HG03039 (cell line): ENCODE measurements at regions not wholly inside any gene's neighbourhood (a gene's known extent, or its start where the extent isn't known, plus 50 kb on each side); places are given as distances from the start of the nearest gene placed in this dataset.
"Not testable (repeated sequence)": the region's sequence is repeated elsewhere in the genome, so short reads cannot be mapped to it uniquely, and the experiment has no call there.

ENCODE experiments used
- ATAC-seq: cut with Tn5 transposase; IDR thresholded peaks from one replicate; pipeline ENCODE4 v1.9.1; 2021; ENCODE audit warnings: mild to moderate bottlenecking, moderate library complexity; ENCODE audit not compliant: unreplicated experiment

DNA sequence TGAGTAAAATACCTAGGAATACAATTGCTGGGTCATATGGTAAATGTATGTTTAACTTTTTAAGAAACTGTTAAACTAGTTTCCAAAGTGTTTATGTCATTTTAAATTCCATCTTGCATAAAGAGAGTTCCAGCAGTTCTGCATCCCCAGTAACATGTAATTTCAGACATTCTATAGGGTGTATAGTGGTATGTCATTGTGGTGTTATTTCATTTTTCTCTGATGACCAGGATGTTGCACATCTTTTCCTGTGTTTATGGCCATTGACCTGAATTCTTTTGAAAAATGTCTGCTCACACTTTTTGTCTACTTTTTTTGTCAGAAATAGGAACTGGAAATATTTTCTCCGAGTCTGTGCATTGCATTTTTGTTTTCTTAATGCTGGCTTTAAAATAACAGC is 128.9 kb downstream of the TMEM200A start:
- no peak for ATAC-seq

DNA sequence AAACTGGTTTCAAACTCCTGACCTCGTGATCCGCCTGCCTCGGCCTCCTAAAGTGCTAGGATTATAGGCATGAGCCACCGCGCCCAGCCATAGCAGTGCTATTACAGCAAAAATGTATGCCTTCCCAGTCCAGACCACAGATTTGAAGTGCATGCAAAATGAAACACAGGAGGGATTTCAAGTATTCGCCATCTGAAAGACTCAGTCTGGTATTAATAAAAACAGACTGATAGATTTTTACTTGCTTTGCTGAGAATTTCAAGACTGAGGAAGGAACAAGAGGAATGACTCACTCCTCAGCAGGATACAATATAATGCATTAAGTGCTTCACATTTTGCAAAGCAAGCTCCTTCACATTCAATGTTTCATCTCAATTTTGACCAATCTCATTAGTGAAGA is 134.9 kb downstream of the TMEM200A start:
- no peak for ATAC-seq

DNA sequence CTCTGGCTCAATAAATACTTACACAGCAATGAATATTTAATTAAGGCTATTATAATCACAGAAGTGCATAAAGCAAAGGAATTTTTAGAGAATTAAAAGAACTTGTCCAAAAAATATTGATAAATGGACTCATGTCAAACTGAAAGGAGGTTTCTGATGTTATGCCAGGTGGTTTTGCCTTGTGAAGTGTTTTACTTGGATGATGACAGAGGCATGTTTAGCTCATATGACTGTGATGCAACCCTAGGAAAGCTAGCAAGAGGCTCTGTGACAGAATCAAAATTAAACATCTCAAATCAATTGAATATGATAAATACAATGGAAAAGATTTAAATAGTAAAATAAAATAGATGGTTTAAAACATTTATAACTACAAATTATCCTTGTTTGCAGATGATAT is 137.3 kb downstream of the TMEM200A start:
- ATAC-seq, result no peak

DNA sequence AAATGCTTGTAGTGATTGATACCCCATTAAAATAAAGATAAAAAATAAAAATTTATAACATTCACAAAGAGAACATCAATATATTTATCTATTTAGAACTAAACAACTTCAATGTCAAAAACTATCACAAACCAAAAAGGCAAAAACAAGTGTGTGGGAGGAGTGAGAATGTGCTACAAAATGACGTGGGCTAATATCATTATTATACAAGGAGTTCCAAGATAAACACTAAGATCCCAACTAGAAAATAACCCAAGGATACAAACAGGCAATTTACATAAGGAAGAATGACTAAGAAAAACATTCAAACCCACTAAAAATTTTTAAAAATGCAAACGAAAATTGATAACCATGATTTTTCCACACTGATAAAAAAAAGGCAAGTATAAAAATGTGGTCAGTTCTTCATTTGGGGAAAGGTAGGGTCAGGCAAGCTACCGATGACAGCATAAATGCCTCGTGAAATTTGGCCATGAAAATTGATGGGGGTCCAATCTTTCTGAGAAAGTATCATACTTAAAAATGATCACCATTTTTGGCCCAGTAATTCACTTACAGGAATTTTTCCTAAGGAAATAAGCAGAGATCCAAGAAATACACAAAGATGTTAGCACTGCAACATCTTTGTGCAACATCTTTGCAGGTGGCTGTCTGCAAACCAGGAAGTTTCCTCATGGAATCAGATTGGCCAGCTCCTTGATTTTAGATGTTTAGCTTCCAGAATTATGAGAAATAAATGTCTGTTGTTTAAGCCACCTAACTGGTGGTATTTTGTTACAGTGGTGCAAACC is 140.2 kb downstream of the TMEM200A start:
- ATAC-seq, result no peak

DNA sequence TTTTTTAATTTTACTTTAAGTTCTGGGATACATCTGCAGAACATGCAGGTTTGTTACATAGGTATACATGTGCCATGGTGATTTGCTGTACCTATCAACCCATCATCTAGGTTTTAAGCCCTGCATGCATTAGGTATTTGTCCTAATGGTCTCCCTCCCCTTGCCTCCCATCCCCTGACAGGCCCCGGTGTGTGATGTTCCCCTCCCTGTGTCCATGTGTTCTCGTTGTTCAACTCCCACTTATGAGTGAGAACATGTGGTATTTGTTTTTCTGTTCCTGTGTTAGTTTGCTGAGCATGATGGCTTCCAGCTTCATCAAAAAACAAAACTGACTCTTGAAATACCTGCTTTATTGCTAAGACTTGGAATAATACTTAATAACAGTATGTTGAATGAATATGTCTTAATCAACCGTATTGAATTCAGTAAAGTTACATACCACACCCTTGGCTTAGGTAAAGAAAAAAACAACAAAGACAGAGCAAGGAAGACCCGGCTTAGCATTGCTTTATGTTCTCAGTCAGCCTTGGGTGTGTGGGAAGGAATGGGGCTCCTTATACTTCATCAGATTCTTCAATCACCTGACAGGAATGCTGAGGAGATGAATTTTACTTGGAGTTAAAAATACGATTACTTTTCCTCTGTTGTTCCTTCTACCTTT is 141.3 kb downstream of the TMEM200A start:
- not testable (repeated sequence) for ATAC-seq

DNA sequence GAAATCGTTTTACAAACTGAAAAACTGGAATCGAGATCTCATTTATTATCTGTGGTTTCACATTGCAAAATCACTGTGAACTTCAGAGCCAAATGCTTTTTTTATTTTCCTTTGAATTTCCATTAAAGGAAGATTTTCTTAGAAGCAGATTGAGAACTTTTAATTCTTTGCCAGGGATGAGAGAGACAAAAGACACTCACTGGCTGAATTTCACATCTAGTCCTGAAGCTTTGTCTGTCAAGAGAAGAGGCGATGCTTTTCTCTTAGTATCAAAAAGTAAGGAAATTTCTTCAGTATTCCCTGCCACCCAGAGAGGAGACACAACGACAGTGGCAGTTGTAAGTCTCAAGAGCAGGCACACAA is 141.8 kb downstream of the TMEM200A start:
- ATAC-seq, result no peak

DNA sequence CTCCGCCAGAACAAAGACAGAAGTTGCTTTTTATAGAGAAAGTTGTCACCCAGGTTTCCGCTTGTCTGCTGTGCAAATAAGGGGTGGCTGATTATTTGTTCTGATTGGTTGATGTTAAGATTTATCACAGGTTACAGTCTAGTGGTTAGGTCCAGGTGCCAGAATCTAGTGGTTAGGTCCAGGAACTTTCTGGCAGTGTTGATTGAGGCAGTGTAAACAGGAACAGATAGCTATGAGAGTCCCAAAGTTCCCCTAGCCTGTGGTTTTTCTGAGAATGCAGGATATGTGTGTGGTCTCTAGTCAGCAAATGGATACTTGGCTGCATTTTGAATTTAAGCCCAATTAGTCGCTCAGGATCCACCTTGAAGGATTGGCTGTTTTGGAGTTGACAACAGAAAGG is 148.0 kb downstream of the TMEM200A start:
- no peak for ATAC-seq

DNA sequence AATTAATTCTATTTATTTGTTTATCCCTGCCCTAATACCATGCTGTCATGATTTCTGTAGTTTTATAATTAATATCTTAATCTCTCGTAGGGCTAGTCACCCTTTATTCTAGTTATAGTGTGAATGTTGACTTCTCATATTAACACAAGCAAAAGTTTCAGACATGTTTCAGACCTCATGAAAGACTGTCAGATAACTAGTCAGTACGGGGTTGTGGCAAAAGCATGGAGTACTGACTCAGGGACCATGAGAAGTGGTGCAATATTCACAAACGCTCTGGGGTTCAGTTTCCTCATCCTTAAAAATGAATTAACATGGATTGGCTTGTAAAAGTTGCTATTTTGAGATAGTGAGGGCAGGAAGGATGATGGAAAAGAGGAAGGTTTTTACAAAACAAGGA is 148.9 kb downstream of the TMEM200A start:
- ATAC-seq, result no peak

DNA sequence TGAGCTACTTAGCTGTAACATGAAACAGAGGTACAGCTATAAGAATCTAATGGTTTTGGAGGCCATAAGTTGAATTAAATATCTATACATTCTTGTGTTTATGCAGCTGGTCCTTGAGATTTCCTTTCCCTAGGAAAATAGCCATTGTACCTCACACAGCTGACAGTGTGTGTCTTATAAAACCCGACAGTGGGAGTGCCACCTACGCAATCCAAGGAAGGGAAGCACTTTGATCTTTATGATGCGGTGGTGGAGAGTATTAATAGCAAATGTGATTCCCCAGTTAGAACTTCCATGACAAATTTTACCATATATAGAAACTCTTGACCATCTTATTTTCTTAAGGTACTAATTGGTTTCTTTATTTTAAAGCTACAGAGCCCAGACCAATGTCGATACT is 149.5 kb downstream of the TMEM200A start:
- ATAC-seq, result no peak

DNA sequence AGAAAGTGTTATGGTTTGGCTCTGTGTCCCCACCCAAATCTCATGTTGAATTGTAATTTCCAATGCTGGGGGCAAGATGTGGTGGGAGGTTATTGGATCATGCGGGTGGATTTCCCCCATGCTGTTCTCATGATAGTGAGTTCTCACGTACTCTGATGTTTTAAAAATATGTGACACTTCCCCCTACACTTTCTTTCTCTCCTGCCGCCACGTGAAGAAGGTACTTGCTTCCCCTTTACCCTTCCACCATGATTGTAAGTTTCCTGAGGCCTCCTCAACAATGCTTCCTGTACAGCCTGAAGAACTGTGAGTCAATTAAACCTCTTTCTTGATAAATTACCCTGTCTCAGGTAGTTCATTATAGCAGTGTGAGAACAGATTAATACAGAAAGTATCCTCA is 150.8 kb downstream of the TMEM200A start:
- ATAC-seq, result no peak

DNA sequence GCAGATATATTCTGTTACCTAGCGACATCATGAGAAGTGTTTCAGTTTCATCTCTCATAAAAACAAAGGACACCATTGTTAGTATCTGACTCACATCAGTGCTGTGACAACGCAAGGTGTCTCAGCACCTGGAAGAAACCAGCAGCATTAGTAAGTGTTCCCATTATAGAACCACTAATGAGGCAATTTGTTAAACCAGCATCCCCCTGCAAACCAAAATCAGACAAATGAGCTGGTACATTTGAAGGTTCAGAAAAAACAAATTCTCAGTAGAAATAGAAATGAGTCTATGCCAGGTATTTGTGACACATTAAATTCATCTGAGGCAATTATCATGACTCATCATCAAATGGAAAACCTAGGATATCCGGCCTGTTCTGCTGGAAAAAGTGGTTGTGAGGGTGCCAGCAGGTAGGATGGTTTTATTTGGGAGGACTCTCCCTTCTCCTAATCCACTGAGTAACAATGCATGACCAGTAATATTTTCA is 151.7 kb downstream of the TMEM200A start:
- peak; percentile 78 for ATAC-seq

DNA sequence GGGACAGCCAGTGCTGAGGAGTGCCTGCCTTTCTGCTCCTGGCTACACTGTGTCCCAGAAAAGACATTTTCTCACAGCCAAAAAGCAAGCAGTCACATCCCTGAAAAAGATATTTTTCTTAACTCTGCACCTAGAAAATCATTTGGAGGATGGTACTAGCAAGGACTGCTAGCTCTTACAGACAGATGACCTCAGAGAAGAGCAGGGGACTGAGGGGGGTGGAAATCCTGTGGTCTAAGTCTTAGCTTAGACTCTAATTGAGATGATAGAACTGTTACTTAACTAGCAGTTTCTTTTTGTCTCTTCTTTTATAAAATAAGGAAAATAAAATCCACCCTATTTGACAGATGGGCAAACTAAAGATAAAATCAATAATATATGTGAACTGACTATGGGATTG is 152.8 kb downstream of the TMEM200A start:
- no peak for ATAC-seq

DNA sequence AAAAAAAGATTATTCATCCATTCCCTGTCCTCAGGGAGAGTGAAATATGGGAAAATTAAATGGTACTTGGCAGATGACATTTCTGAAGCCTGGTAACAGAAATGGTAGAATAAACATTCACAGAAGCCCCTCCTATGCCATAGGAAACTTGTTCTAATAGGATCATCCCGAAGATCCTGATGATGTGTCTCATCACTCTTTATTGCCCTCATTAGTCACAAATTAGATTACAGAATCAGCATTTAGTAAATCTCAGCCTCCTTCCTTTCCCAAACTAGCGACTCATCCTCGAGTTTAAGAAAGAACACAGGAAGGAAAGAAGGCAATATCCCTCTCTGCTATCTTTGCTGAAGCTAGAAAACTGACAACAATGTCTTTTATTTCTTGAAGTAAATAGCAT is 154.4 kb downstream of the TMEM200A start:
- no peak for ATAC-seq

DNA sequence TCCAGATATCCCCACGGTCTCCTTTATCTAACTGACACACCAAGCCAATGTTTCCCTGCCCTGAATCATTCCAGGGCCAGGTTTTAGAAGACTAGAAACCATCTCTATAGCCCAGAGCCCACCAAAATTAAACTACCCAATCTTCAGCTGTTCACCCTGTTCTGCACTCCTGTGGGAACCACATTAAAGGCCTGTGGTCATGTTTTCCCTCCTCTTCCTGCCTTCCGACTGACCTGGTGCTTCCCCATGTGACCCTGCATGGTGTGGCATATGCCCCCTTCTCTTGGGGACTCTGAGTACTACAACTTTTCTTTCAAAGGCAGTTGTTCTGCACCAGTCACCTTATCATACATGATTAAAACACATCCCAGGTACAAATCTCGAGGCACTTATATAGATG is 155.0 kb downstream of the TMEM200A start:
- no peak for ATAC-seq

DNA sequence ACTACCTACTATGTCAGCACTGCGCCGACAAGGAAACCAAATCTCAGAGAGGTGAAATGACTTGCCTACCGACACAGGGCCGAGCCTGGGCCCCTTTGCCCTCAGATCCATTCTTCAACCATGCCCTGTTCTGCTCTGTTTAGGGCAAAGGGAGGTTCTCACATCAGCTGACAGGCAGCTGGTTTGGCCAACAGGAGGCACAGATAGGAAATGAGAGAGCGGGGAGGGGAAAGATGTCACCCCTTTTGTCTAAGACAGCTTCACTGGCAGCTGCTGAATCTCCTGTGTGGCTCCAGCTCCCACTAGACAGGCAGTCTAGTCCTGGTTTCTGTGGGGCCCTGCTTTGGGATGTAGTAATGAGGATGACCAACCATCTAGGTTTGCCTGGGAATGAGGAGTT is 158.7 kb downstream of the TMEM200A start:
- ATAC-seq, result no peak

DNA sequence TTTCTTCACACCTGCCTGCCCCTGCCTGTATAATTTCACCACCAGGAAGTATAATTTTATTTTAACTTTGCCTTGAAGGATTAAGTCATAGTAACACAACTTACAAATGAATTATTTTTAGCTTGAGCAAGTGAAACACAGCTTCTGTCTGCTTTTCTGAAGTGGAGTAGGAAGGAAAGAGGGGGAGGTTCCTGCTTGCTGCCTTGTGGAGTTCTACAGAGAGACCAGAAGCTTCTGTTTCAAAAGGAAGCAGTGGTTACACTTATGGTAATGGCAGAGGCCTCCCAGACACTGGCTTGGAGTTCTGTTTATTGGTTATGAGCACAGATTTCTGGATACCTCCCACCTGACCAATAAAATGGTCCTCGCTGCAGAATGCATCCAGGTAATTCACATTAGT is 159.6 kb downstream of the TMEM200A start:
- ATAC-seq, result no peak

DNA sequence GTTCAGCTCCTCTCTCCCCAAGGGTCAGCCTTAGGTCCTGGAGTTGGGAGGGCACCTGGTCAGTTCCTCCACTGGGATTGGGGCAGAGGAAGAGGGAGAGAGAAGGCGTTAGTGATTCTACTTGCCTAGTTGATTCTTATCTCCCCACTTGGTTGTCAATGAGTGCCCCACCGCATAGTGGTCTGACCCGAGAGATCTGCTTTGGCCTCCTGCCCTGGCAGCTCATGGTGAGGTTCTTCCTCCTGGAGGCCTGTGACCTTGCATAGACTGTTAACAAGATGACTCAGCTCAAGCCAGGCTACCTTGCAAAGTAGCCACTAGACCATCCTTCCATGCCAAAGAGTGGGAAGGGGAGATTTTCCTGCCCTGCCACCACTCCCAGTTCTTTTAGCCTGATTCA is 160.6 kb downstream of the TMEM200A start:
- no peak for ATAC-seq

DNA sequence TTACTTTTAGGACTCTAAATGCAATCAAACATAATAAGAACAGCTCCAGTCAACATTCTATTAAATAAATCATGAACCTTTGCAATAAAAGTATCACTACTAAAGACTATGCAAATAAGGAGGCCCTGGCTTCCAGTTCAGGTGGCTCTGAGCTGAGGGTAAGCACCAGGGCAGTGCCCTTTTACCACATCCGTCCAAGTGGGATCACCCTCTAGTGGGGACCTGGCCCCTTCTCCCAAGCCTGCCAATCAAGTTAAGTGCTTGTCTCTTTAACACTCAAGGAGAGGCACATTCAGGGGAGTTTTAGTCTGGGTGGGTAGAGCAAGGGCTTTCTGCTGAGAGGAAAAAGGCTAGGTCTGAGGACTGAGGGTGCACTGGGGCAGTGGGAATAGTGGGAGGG is 161.4 kb downstream of the TMEM200A start:
- no peak for ATAC-seq

DNA sequence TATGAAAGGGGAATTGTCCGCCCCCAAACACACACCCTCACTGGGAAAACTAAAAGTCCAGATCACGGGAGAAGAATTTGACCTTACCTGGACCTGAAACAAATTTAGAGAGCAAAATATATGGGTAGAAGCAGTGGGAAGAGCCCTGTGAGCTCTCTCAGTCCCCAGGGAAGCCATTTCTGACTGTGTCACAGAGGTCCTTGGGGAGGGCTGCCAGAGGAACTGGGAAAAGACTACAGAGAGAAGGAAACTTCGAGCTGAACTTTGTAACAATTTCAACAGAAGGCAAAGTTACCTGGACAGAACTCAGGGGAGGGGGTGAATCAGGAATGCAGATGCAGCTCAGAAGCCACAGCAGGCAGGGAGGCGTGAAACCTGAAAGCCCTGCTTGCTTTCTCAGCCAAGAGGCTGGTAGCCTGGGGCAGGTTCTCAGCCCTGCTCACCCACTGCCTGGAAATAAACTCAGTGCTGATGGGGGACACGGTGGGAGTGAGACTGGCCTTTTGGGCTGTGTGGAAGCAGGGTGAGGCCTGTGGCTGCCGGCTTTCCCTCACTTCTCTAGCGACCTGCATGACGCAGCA is 163.8 kb downstream of the TMEM200A start:
- ATAC-seq, result no peak

DNA sequence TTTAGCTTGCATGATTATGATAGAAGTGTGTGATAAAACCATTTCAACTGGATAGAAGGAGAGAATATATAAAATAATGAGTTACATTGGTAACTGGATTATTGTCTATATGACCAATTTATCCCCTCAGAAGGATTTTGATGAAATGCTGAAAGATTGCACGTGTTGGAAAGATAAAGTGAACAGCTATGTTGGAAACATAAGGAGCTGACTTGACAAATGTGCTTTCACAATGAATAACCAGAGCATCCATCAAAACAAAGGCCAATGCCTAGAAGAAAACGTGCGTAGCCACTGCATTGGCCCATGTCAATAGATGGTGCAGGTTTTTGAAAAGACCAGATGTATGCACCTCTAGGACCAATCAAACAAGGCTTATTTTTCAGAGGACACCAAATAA is 168.8 kb downstream of the TMEM200A start:
- no peak for ATAC-seq

DNA sequence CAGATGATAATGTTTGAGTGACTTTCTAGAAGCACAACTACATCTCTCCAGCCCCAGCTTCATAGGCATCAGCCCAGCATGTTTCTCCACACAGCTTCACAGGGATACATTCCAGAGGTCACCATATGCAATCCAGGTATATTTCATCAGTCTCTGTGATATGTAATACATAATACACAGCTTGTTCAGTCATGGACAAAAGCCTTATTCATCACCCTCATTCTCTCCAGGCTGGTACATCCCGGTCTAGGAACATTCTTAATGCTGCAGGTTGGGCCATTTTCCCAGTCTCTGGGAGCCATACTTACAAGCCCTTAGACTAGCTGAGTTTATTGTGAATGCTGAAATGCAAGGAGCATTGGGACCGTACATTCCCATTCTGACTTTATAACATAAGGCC is 169.4 kb downstream of the TMEM200A start:
- no peak for ATAC-seq

DNA sequence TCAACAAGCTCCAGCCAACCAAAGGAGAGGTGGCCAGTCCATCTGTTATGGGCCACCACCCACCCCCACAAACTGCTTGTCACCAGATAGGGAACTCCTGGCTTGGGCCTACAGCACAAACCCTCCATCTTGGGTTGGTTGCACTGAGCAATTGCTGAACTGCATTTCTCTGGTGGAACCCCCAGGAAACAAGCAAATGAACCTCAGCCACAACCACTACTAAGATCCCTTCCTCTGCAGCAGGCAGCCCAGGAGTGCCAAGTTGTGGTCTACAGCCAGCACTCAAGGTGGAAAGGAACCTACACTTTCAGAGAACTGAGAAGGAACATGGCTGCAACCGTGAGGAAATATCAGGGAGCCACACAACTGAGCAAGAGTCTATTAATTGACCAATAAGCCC is 171.6 kb downstream of the TMEM200A start:
- no peak for ATAC-seq
